IMR-90 (cell line): ENCODE measurements at regions not wholly inside any gene's neighbourhood (a gene's known extent, or its start where the extent isn't known, plus 50 kb on each side); places are given as distances from the start of the nearest gene placed in this dataset.

Experiments
- ATAC-seq: fragments of 200-7000 bp; cut with Tn5 transposase; 2 replicates; pipeline ENCODE4 v1.9.1; 2020; ENCODE audit warnings: low read depth, mild to moderate bottlenecking, moderate library complexity
- BruUV-seq: library from RNA; stranded (reverse); fragments of 400-500 nt; replicated peaks from 2 replicates; lab custom pipeline; 2021; lab: Mats Ljungman, UMichigan
- CTCF ChIA-PET: fragments of 300-600 bp; formaldehyde crosslinking; extraction: SDS; loops from one replicate; lab custom pipeline; 2021; ENCODE audit warnings: antibody characterized with exemption; lab: Yijun Ruan, JAX
- POLR2A ChIA-PET: fragments of 300-600 bp; sonication (Branson Sonifier 250); formaldehyde crosslinking; loops from one replicate; lab custom pipeline; 2022; ENCODE audit warnings: antibody characterized with exemption; ENCODE audit not compliant: unreplicated experiment; lab: Charles Lee
- DNase-seq: peaks from one replicate; pipeline ENCODE4 v3.0.0; 2013
- H2AFZ ChIP-seq: replicated peaks from 2 replicates; pipeline ENCODE3; 2013; ENCODE audit warnings: low read length, mild to moderate bottlenecking; ENCODE audit not compliant: poor library complexity
- H2AK5ac ChIP-seq: 2 replicates; pipeline ENCODE4 v1.6.1; 2013; ENCODE audit warnings: low read depth, low read length, inconsistent platforms
- H2AK9ac ChIP-seq: replicated peaks from 2 replicates; pipeline ENCODE3; 2013; ENCODE audit warnings: mild to moderate bottlenecking, low read depth, low read length, moderate library complexity; ENCODE audit not compliant: poor library complexity
- H2BK120ac ChIP-seq: 2 replicates; pipeline ENCODE4 v1.6.1; 2013; ENCODE audit warnings: low read depth, low read length, inconsistent platforms
- H2BK15ac ChIP-seq: 3 replicates; pipeline ENCODE4 v1.6.1; 2013; ENCODE audit warnings: low read depth, low read length, inconsistent platforms
- H2BK20ac ChIP-seq: 2 replicates; pipeline ENCODE4 v1.6.1; 2013; ENCODE audit warnings: low read depth, mild to moderate bottlenecking, inconsistent platforms, low read length, moderate library complexity
- H2BK5ac ChIP-seq: 2 replicates; pipeline ENCODE4 v1.6.1; 2013; ENCODE audit warnings: mild to moderate bottlenecking, low read depth, low read length, inconsistent platforms; ENCODE audit not compliant: poor library complexity, severe bottlenecking
- H3K14ac ChIP-seq: replicated peaks from 2 replicates; pipeline ENCODE4 v1.6.1; 2013; ENCODE audit warnings: low read depth, low read length, inconsistent platforms
- H3K18ac ChIP-seq: 2 replicates; pipeline ENCODE4 v1.6.1; 2013; ENCODE audit warnings: low read depth, low read length, control low read depth
- H3K23ac ChIP-seq: 2 replicates; pipeline ENCODE4 v1.6.1; 2013; ENCODE audit warnings: low read depth, low read length, inconsistent platforms
- H3K27ac ChIP-seq: 2 replicates; pipeline ENCODE4 v1.5.1; 2013; ENCODE audit warnings: mild to moderate bottlenecking, control low read depth, low read length; ENCODE audit not compliant: insufficient read depth
- H3K27me3 ChIP-seq: 2 replicates; pipeline ENCODE4 v1.6.1; 2013; ENCODE audit warnings: low read length; ENCODE audit not compliant: control insufficient read depth, insufficient read depth
- H3K36me3 ChIP-seq: 2 replicates; pipeline ENCODE4 v1.6.1; 2013; ENCODE audit warnings: low read length, mixed read lengths; ENCODE audit not compliant: control insufficient read depth, insufficient read depth
- H3K4ac ChIP-seq: 2 replicates; pipeline ENCODE4 v1.6.1; 2013; ENCODE audit warnings: low read depth, low read length, inconsistent platforms
- H3K4me1 ChIP-seq: 2 replicates; pipeline ENCODE4 v1.6.1; 2013; ENCODE audit warnings: low read length, mixed read lengths; ENCODE audit not compliant: control insufficient read depth, insufficient read depth
- H3K4me2 ChIP-seq: 2 replicates; pipeline ENCODE4 v1.6.1; 2013; ENCODE audit warnings: low read depth, mild to moderate bottlenecking, control low read depth, low read length, moderate library complexity
- H3K4me3 ChIP-seq: 2 replicates; pipeline ENCODE4 v1.5.1; 2013; ENCODE audit warnings: low read depth, mild to moderate bottlenecking, control low read depth, low read length, moderate library complexity; ENCODE audit not compliant: insufficient read depth
- H3K56ac ChIP-seq: 2 replicates; pipeline ENCODE4 v1.6.1; 2013; ENCODE audit warnings: low read length, inconsistent platforms; ENCODE audit not compliant: insufficient read depth; ENCODE audit errors: extremely low read depth
- H3K79me1 ChIP-seq, 2 experiments: 2 replicates each; pipeline ENCODE4 v1.6.1; 2013; ENCODE audit warnings: low read length in 2 of 2, inconsistent platforms in 1 of 2, low read depth in 1 of 2
- H3K9ac ChIP-seq: 2 replicates; pipeline ENCODE4 v1.6.1; 2013; ENCODE audit warnings: low read depth, low read length, control low read depth
- H3K9me1 ChIP-seq: 2 replicates; pipeline ENCODE4 v1.6.1; 2013; ENCODE audit warnings: low read length, inconsistent platforms; ENCODE audit not compliant: insufficient read depth
- H3K9me3 ChIP-seq: 2 replicates; pipeline ENCODE4 v1.6.1; 2013; ENCODE audit warnings: low read length; ENCODE audit not compliant: control insufficient read depth, insufficient read depth
- H4K20me1 ChIP-seq: 2 replicates; pipeline ENCODE4 v1.6.1; 2013; ENCODE audit warnings: low read length, inconsistent platforms; ENCODE audit not compliant: insufficient read depth
- H4K5ac ChIP-seq: 2 replicates; pipeline ENCODE4 v1.6.1; 2013; ENCODE audit warnings: mild to moderate bottlenecking, low read depth, low read length, control low read depth
- H4K8ac ChIP-seq, 2 experiments: 2 replicates each; pipeline ENCODE4 v1.6.1; 2013; ENCODE audit warnings: low read depth in 2 of 2, low read length in 2 of 2, control low read depth in 1 of 2, inconsistent platforms in 1 of 2
- H4K91ac ChIP-seq: 2 replicates; pipeline ENCODE4 v1.6.1; 2013; ENCODE audit warnings: low read depth, low read length, inconsistent platforms; ENCODE audit not compliant: insufficient read depth
- BHLHE40 ChIP-seq: fragments of 150-350 bp; IDR thresholded peaks from 2 replicates; pipeline ENCODE4 v1.6.1; 2016; ENCODE audit warnings: mild to moderate bottlenecking, low read depth, low read length
- CEBPB ChIP-seq: IDR thresholded peaks from 2 replicates; pipeline ENCODE4 v1.6.1; 2012; ENCODE audit warnings: low read depth, low read length, improper control_type of control experiment
- CHD1 ChIP-seq: IDR thresholded peaks from 2 replicates; pipeline ENCODE4 v1.6.1; 2012; ENCODE audit warnings: low read depth, low read length, improper control_type of control experiment
- CTCF ChIP-seq: conservative IDR thresholded peaks from 2 replicates; pipeline ENCODE4 v1.5.1; 2012; ENCODE audit warnings: mild to moderate bottlenecking, low read depth, low read length, improper control_type of control experiment
- ELK1 ChIP-seq: fragments of 150-350 bp; IDR thresholded peaks from 2 replicates; pipeline ENCODE4 v1.6.1; 2016; ENCODE audit warnings: low read depth, mild to moderate bottlenecking, low read length, moderate library complexity, borderline replicate concordance
- FOS ChIP-seq: fragments of 150-350 bp; IDR thresholded peaks from 2 replicates; pipeline ENCODE4 v1.6.1; 2016; ENCODE audit warnings: low read depth, low read length
- MAFK ChIP-seq: IDR thresholded peaks from 2 replicates; pipeline ENCODE4 v1.6.1; 2012; ENCODE audit warnings: low read depth, low read length, improper control_type of control experiment
- MAZ ChIP-seq: IDR thresholded peaks from 2 replicates; pipeline ENCODE4 v1.6.1; 2012; ENCODE audit warnings: low read depth, mild to moderate bottlenecking, low read length, improper control_type of control experiment, moderate library complexity, borderline replicate concordance
- MXI1 ChIP-seq: IDR thresholded peaks from 2 replicates; pipeline ENCODE4 v1.6.1; 2012; ENCODE audit warnings: low read depth, mild to moderate bottlenecking, low read length, moderate library complexity, borderline replicate concordance
- NFE2L2 ChIP-seq: fragments of 150-350 bp; IDR thresholded peaks from 2 replicates; pipeline ENCODE4 v1.6.1; 2016; ENCODE audit warnings: low read depth, mild to moderate bottlenecking, low read length
- POLR2A ChIP-seq: IDR thresholded peaks from 2 replicates; pipeline ENCODE4 v1.6.1; 2012; ENCODE audit warnings: mild to moderate bottlenecking, low read depth, low read length
- RAD21 ChIP-seq: IDR thresholded peaks from 2 replicates; pipeline ENCODE4 v1.6.1; 2012; ENCODE audit warnings: low read length, improper control_type of control experiment
- RCOR1 ChIP-seq: IDR thresholded peaks from 2 replicates; pipeline ENCODE4 v1.6.1; 2012; ENCODE audit warnings: mild to moderate bottlenecking, low read length, improper control_type of control experiment; ENCODE audit not compliant: insufficient replicate concordance
- RFX5 ChIP-seq: IDR thresholded peaks from 2 replicates; pipeline ENCODE4 v1.8.0; 2012; ENCODE audit warnings: low read depth, mild to moderate bottlenecking, low read length, moderate library complexity
- USF2 ChIP-seq: fragments of 150-350 bp; IDR thresholded peaks from 2 replicates; pipeline ENCODE4 v1.6.1; 2017; ENCODE audit warnings: mild to moderate bottlenecking, antibody characterized with exemption, low read length, low read depth
- WGBS, 2 experiments: methylation state at CpG; one replicate each; pipeline versions ENCODE4 v1.1.5 to v1.1.7; 2013; ENCODE audit warnings: missing lambda C conversion rate in 2 of 2; ENCODE audit not compliant: insufficient read length in 1 of 2; ENCODE audit errors: extremely low coverage in 2 of 2; 5-methylcytosine and 5-hydroxymethylcytosine counted together
- dilution Hi-C: fragments of 300-500 bp; cut with HindIII; formaldehyde crosslinking; loops from one replicate; pipeline ENCODE4 v1.14.3; 2018; ENCODE audit warnings: low sequenced_read_pairs; ENCODE audit not compliant: unreplicated experiment
- in situ Hi-C: fragments of 300-500 bp; cut with MboI; formaldehyde crosslinking; loops from 3 replicates; pipeline ENCODE4 v1.14.3; 2019; ENCODE audit warnings: low sequenced_read_pairs, inconsistent platforms, mixed read lengths
- intact Hi-C: fragments of 100-400 bp; cut with micrococcal nuclease; formaldehyde crosslinking; loops from 2 replicates; pipeline ENCODE4 v1.10.0; 2022

GRCh38 chr2:220127876-220128275, 500.4 kb downstream of the SLC4A3 start:
- TF ChIP-seq FOS (no peak), MAFK (no peak), ELK1 (no peak), RCOR1 (no peak), CTCF (no peak), POLR2A (no peak), BHLHE40 (no peak), RFX5 (no peak), CHD1 (no peak), USF2 (no peak), NFE2L2 (no peak), MXI1 (no peak), CEBPB (no peak), RAD21 (no peak), MAZ (no peak)
- POLR2A ChIA-PET: no interaction called here

More at GRCh38 chr2:220127876-220128275, 500.4 kb downstream of the SLC4A3 start:
- no peak overlapping the region for H3K56ac ChIP-seq
- intact Hi-C loops (no loop called here), dilution Hi-C loops (no loop called here), in situ Hi-C loops (no loop called here)
- H3K4ac ChIP-seq: no peak overlapping the region
- H2BK5ac ChIP-seq: no peak overlapping the region
- no peak overlapping the region for H3K18ac ChIP-seq
- no peaks in the 10 kb centered on the region for H3K4me1 ChIP-seq
- WGBS, 2 experiments: no CpG with 5 or more reads among the region's 5 CpGs
- no peak overlapping the region for H3K23ac ChIP-seq
- no peaks in the 10 kb centered on the region for H3K27me3 ChIP-seq
- CTCF ChIA-PET: no interaction called here
- H2AK5ac ChIP-seq: no peak overlapping the region
- H2BK20ac ChIP-seq: no peak overlapping the region
- no peak for ATAC-seq
- H4K8ac ChIP-seq: no peak overlapping the region
- no peaks in the 10 kb centered on the region for H3K36me3 ChIP-seq
- no peak overlapping the region for H3K27ac ChIP-seq
- H3K79me1 ChIP-seq: no peaks in the 10 kb centered on the region
- no peak overlapping the region for H2AK9ac ChIP-seq
- no peak overlapping the region for H2AFZ ChIP-seq
- no peak overlapping the region for H4K91ac ChIP-seq
- no peak overlapping the region for H3K4me2 ChIP-seq
- no peak overlapping the region for H3K4me3 ChIP-seq
- no peak overlapping the region for H4K5ac ChIP-seq
- H3K9me3 ChIP-seq: peaks cover 8% of the 10 kb centered on the region
- DNase-seq: no peak
- H3K9ac ChIP-seq: no peak overlapping the region
- H2BK120ac ChIP-seq: no peak overlapping the region
- BruUV-seq: no TSS peak
- no peaks in the 10 kb centered on the region for H3K9me1 ChIP-seq
- no peaks in the 10 kb centered on the region for H4K20me1 ChIP-seq
- H3K14ac ChIP-seq: no peak overlapping the region
- H2BK15ac ChIP-seq: no peak overlapping the region
